GM12892 (cell line): ENCODE measurements at regions not wholly inside any gene's neighbourhood (a gene's known extent, or its start where the extent isn't known, plus 50 kb on each side); places are given as distances from the start of the nearest gene placed in this dataset.

Source experiments
- DNase-seq: peaks from one replicate; pipeline ENCODE4 v3.0.0; 2011; ENCODE audit not compliant: insufficient read length
- FAIRE-seq: peaks from 2 replicates; lab custom pipeline; 2011; peaks lifted over from hg19 to GRCh38; lab: Jason Lieb, UNC
- POLR2A ChIP-seq: IDR thresholded peaks from 2 replicates; pipeline ENCODE4 v1.6.1; 2011; ENCODE audit warnings: low read depth, low read length, control low read depth
- POLR2AphosphoS5 ChIP-seq: IDR thresholded peaks from 2 replicates; pipeline ENCODE4 v1.6.1; 2011; ENCODE audit warnings: low read depth, low read length, control low read depth
- TAF1 ChIP-seq: IDR thresholded peaks from 2 replicates; pipeline ENCODE4 v1.6.1; 2011; ENCODE audit warnings: low read depth, mild to moderate bottlenecking, control low read depth, low read length, borderline replicate concordance

GRCh38 chr2:221137385-221137784, 434.7 kb downstream of the EPHA4 start:
- DNase-seq (no peak), FAIRE-seq (no peak)
- TF ChIP-seq TAF1, result no peak
- TF ChIP-seq POLR2AphosphoS5, result no peak
- no peak for TF ChIP-seq POLR2A

GRCh38 chr2:221142341-221142740, 429.8 kb downstream of the EPHA4 start:
- TF ChIP-seq TAF1 (no peak), POLR2AphosphoS5 (no peak), POLR2A (no peak)
- no peak for DNase-seq
- no peak for FAIRE-seq

GRCh38 chr2:221143231-221143630, 428.9 kb downstream of the EPHA4 start:
- DNase-seq (no peak), FAIRE-seq (no peak)
- TF ChIP-seq POLR2A (no peak), POLR2AphosphoS5 (no peak)

DNA sequence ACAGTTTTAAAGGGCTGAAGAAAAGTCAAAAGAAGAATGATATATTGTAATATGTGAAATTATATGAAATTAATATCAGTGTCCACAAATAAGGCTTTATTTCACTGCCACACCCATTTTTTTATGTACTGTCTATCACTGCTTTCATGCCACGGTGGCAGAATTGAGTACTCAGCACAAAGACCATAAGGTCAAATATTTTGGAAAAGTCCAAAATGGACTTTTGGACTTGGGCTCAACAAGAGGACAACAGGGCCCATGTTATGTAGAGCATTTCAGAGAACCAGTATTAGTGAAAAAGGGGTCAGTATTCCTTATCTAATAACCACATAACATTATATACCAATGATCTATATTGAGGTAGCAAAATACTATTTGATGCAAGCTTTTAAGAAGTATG, 427.2 kb downstream of the EPHA4 start:
- no peak for FAIRE-seq

DNA sequence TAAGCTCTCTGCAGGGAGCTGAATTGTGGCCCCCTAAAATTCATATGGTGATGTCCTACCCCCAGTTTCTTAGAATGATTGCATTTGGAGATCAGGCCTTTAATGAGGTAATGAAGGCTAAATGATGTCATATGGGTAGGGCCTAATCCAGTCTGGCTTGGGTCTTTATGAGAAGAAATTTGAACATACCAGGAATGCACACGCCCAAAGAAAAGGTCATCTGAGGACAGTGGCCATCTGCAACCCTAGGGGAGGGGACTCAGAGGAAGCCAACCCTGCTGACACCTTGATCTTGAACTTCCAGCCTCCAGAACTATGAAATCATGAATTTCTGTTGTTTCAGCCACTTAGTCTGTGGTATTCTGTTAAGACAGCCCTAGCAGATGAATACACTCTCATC, 426.7 kb downstream of the EPHA4 start:
- TF ChIP-seq POLR2AphosphoS5 (no peak), POLR2A (no peak), TAF1 (no peak)
- FAIRE-seq, result no peak
- no peak for DNase-seq

More for the DNA sequence above, 427.2 kb downstream of the EPHA4 start:
- TF ChIP-seq POLR2AphosphoS5, result no peak
- no peak for TF ChIP-seq POLR2A
- no peak for TF ChIP-seq TAF1
- no peak for DNase-seq

- FAIRE-seq (no peak), DNase-seq (no peak)
- TF ChIP-seq TAF1 (no peak), POLR2AphosphoS5 (no peak), POLR2A (no peak)
Observed at GRCh38 chr2:221153226-221153625, 418.9 kb downstream of the EPHA4 start.

- TF ChIP-seq POLR2AphosphoS5 (no peak), TAF1 (no peak), POLR2A (no peak)
- FAIRE-seq, result no peak
- DNase-seq, result no peak
Observed at GRCh38 chr2:221154176-221154575, 417.9 kb downstream of the EPHA4 start.

DNA sequence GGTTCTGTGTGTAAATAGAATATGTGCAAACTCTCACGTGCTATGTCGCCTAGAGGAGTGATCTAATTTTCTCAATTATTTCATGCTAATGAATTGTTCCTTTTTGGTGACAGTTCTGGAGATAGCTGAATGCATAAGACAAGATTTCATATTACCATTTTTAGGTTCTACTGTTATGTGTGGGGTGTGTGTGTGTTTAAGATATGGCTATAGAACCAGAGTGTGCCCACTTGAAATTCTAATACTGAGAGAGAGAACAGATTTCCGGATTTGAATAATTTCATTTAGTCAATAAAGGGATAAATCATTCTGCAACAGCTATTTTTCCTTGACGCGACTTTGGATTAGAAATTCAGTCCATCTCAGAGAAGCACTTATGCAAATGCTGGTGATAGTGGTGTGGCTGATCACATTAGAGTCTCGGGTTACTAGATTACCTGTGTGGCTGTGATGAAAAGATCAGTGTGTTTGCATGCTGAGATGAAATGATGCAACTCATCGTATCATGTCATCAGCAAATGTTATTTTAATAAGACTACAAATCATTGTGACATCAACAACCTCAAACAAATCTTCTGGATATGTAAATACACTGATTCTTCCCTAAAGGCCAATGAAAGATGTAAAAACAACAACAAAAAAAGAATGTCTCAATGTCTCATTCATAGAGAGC, 415.9 kb downstream of the EPHA4 start:
- FAIRE-seq, result no peak
- DNase-seq, result no peak
- no peak for TF ChIP-seq POLR2A

- DNase-seq (no peak), FAIRE-seq (no peak)
- TF ChIP-seq POLR2A, result no peak
Observed at GRCh38 chr2:221161186-221161585, 410.9 kb downstream of the EPHA4 start.

- DNase-seq, result no peak
- no peak for FAIRE-seq
Observed at GRCh38 chr2:221166292-221166691, 405.8 kb downstream of the EPHA4 start.

DNA sequence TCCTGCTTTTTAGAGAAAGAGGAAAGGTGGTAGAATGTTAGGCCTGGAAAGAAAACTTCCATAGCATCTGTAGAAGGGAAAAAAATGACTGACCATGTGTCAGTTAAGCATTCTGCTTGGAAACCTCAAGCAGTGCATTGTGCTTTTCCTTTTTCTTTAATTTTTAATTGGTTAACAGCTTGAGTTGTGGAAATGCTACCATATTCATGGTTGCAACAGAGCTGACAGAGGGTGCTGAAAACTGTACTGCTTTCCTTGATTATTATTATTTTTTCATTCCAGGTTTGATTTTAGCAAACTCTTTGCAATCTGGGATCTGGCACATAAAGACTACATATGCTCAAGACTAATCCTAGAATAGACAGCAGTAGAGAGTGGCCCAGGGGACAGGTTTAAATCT, 404.5 kb downstream of the EPHA4 start:
- DNase-seq, result no peak
- TF ChIP-seq POLR2AphosphoS5, result no peak
- TF ChIP-seq TAF1, result no peak
- TF ChIP-seq POLR2A, result no peak
- FAIRE-seq, result no peak

More at GRCh38 chr2:221166292-221166691, 405.8 kb downstream of the EPHA4 start:
- TF ChIP-seq POLR2AphosphoS5, result no peak
- no peak for TF ChIP-seq TAF1
- no peak for TF ChIP-seq POLR2A

DNA sequence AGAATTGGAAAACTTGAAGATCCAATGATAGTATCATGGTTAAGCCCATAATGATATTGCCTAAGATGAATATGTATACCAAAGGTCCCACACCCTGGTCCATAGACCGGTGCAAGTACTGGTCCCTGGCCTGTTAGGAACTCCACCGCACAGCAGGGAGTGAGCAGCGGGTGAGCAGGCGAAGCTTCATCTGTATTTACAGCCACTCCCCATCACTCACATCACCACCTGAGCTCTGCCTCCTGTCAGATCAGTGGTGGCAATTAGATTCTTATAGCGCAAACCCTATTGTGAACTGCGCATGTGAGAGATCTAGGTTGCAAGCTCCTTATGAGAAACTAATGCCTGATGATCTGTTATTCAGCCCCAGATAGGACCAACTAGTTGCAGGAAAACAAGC, 402.4 kb downstream of the EPHA4 start:
- no peak for TF ChIP-seq TAF1
- no peak for FAIRE-seq
- DNase-seq, result no peak

- FAIRE-seq (no peak), DNase-seq (no peak)
- no peak for TF ChIP-seq POLR2A
- TF ChIP-seq TAF1, result no peak
- TF ChIP-seq POLR2AphosphoS5, result no peak
Observed at GRCh38 chr2:221170548-221170947, 401.6 kb downstream of the EPHA4 start.
